AG04450 (cell line): ENCODE measurements at regions not wholly inside any gene's neighbourhood (a gene's known extent, or its start where the extent isn't known, plus 50 kb on each side); places are given as distances from the start of the nearest gene placed in this dataset.

Source experiments
- CTCF ChIA-PET: fragments of 300-600, 350-600 bp; formaldehyde crosslinking; extraction: SDS; loops from one replicate; lab custom pipeline; 2022; ENCODE audit warnings: antibody characterized with exemption, inconsistent platforms; lab: Charles Lee
- POLR2A ChIA-PET: fragments of 350-600 bp; formaldehyde crosslinking; extraction: SDS; loops from one replicate; lab custom pipeline; 2021; ENCODE audit warnings: antibody characterized with exemption, inconsistent platforms; lab: Yijun Ruan, JAX
- DNase-seq: peaks from one replicate; pipeline ENCODE4 v3.0.0-alpha.2; 2011; ENCODE audit warnings: low read depth, low spot score
- H3K27ac ChIP-seq: one replicate; pipeline ENCODE4 v1.5.1; 2012; ENCODE audit warnings: low read depth, low read length, control low read depth
- H3K27me3 ChIP-seq: one replicate; pipeline ENCODE4 v1.6.0; 2012; ENCODE audit warnings: low read length; ENCODE audit not compliant: control insufficient read depth, insufficient read depth
- H3K4me3 ChIP-seq: 2 replicates; pipeline ENCODE4 v1.5.1; 2011; ENCODE audit warnings: mild to moderate bottlenecking, low read depth, low read length, control low read depth
- H3K9me3 ChIP-seq: 2 replicates; pipeline ENCODE4 v1.5.1; 2012; ENCODE audit warnings: low read length; ENCODE audit not compliant: control insufficient read depth, insufficient read depth
- CTCF ChIP-seq: IDR thresholded peaks from 2 replicates; pipeline ENCODE4 v1.5.1; 2011; ENCODE audit warnings: low read depth, low read length, control low read depth, inconsistent platforms

- DNase-seq, result no peak
- TF ChIP-seq CTCF, result no peak
- H3K27ac ChIP-seq, result no peak overlapping the region
- ChIA-PET CTCF (no interaction called here), POLR2A (no interaction called here)
- H3K4me3 ChIP-seq, result no peak overlapping the region
- H3K27me3 ChIP-seq, result no peaks in the 10 kb centered on the region
- no peaks in the 10 kb centered on the region for H3K9me3 ChIP-seq
Observed at GRCh38 chr14:71424941-71425340, 507.3 kb upstream of the RGS6 start.

GRCh38 chr14:71426001-71426400 lies 506.2 kb upstream of the RGS6 start:
- no peak for DNase-seq
- no peak for TF ChIP-seq CTCF
- no peaks in the 10 kb centered on the region for H3K9me3 ChIP-seq
- H3K4me3 ChIP-seq, result no peak overlapping the region
- H3K27me3 ChIP-seq, result no peaks in the 10 kb centered on the region
- POLR2A ChIA-PET, result no interaction called here
- no peak overlapping the region for H3K27ac ChIP-seq
- CTCF ChIA-PET, result no interaction called here

GRCh38 chr14:71429902-71430301 lies 502.3 kb upstream of the RGS6 start:
- no peak overlapping the region for H3K27ac ChIP-seq
- DNase-seq, result no peak
- no peaks in the 10 kb centered on the region for H3K9me3 ChIP-seq
- ChIA-PET POLR2A (no interaction called here), CTCF (interaction anchor here (1.2 kb wide), 1 partner anchor 323 kb away, joined by 5 read pairs; no protein-coding TSS in a partner anchor)
- no peak for TF ChIP-seq CTCF
- no peaks in the 10 kb centered on the region for H3K27me3 ChIP-seq
- no peak overlapping the region for H3K4me3 ChIP-seq

GRCh38 chr14:71430321-71430677 lies 501.9 kb upstream of the RGS6 start:
- H3K4me3 ChIP-seq, result no peak overlapping the region
- no peak overlapping the region for H3K27ac ChIP-seq
- CTCF ChIA-PET, result interaction anchor here (1.2 kb wide), 1 partner anchor 323 kb away, joined by 5 read pairs; no protein-coding TSS in a partner anchor
- no peaks in the 10 kb centered on the region for H3K27me3 ChIP-seq
- POLR2A ChIA-PET, result no interaction called here
- no peaks in the 10 kb centered on the region for H3K9me3 ChIP-seq
- no peak for DNase-seq
- TF ChIP-seq CTCF, result no peak

GRCh38 chr14:71430678-71431376 lies 501.4 kb upstream of the RGS6 start:
- no peak for TF ChIP-seq CTCF
- H3K27me3 ChIP-seq, result no peaks in the 10 kb centered on the region
- ChIA-PET CTCF (interaction anchor here (1.2 kb wide), 1 partner anchor 322 kb away, joined by 5 read pairs; no protein-coding TSS in a partner anchor), POLR2A (no interaction called here)
- H3K9me3 ChIP-seq, result no peaks in the 10 kb centered on the region
- H3K27ac ChIP-seq, result no peak overlapping the region
- no peak for DNase-seq
- no peak overlapping the region for H3K4me3 ChIP-seq
